Right cardiac atrium (tissue), 5 donors: ENCODE measurements at regions not wholly inside any gene's neighbourhood (a gene's known extent, or its start where the extent isn't known, plus 50 kb on each side); places are given as distances from the start of the nearest gene placed in this dataset.
A peak's percentile ranks its signal among the peaks of the same experiment; 100 is the strongest.
"Not testable (repeated sequence)": the region's sequence is repeated elsewhere in the genome, so short reads cannot be mapped to it uniquely, and the experiment has no call there.

Source experiments
- ATAC-seq, 2 donors: fragments of 200-7000 bp; cut with Tn5 transposase; one replicate each; pipeline versions ENCODE4 v1.8.0 to v1.9.1; 2020; ENCODE audit warnings: moderate library complexity in 2 of 2, mild to moderate bottlenecking in 1 of 2
- DNase-seq, 3 donors: peaks; one replicate each; pipeline ENCODE4 v3.0.0-alpha.2; 2020
- H3K27ac ChIP-seq: one replicate; pipeline ENCODE4 v1.5.1; 2013; ENCODE audit warnings: mild to moderate bottlenecking, low read length, control low read depth, moderate library complexity
- H3K27me3 ChIP-seq: one replicate; pipeline ENCODE4 v1.6.1; 2013; ENCODE audit not compliant: control insufficient read depth, insufficient read depth
- H3K4me1 ChIP-seq: one replicate; pipeline ENCODE4 v1.6.1; 2013; ENCODE audit warnings: low read length; ENCODE audit not compliant: control insufficient read depth, insufficient read depth
- H3K4me3 ChIP-seq: one replicate; pipeline ENCODE4 v1.5.1; 2013; ENCODE audit warnings: low read length, control low read depth
- H3K9me3 ChIP-seq: one replicate; pipeline ENCODE4 v1.6.1; 2013; ENCODE audit warnings: low read length; ENCODE audit not compliant: control insufficient read depth
- WGBS: extraction: QIAGEN DNeasy Blood & Tissue Kit; methylation state at CpG from one replicate; pipeline ENCODE4 v1.1.7; 2013; 5-methylcytosine and 5-hydroxymethylcytosine counted together
- intact Hi-C, 4 donors: fragments of 100-400 bp; cut with DNase I; formaldehyde crosslinking; loops; one replicate each; pipeline versions ENCODE4 v1.11.0 to v1.14.0; 2022 to 2023
- donor health status: healthy with polysubstance abuse.
- donor health status: DM: no; HTN: yes; CAD: no.
- donor health status: DM: no; HTN: no; CAD: no.
- donor health status: DM: no; HTN: yes; CAD: no; lungs with severe emphysema.
- donor health status: DM: yes; HTN: yes; CAD: no.

GRCh38 chr2:16390561-16390960, 275.1 kb downstream of the CYRIA start:
- ATAC-seq (no peak), DNase-seq (no peak)
- Histone ChIP-seq H3K9me3 (no peaks in the 10 kb centered on the region), H3K27me3 (no peaks in the 10 kb centered on the region), H3K27ac (no peak overlapping the region), H3K4me3 (no peak overlapping the region), H3K4me1 (peaks cover 3% of the 10 kb centered on the region)
- WGBS, result 86% methylated on average over 6 of the region's 6 CpGs
- intact Hi-C loops, result no loop called here

DNA sequence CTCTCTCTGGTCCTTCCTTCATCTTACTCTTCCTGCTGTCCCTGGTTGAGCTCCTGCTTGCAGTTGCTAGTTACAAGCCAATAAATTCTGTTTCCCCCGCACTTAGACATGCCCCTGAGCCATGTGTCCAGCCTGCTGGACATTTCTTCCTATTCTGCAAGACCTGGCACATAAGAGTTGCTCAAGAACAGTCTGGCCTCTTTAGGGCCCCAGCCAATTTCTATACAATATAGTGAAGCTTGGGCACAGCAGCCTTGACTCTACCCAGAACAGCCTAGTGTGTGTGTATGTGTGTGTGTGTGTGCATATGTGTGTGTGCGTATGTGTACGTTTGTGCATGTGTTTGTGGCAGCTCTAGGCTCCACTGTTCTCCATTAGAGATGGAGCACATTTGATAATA, 276.0 kb downstream of the CYRIA start:
- ATAC-seq, result no peak
- no peaks in the 10 kb centered on the region for H3K27me3 ChIP-seq
- intact Hi-C loops, result no loop called here
- H3K4me3 ChIP-seq, result no peak overlapping the region
- H3K4me1 ChIP-seq, result peaks cover 3% of the 10 kb centered on the region
- H3K27ac ChIP-seq, result no peak overlapping the region
- no peaks in the 10 kb centered on the region for H3K9me3 ChIP-seq
- DNase-seq, result no peak
- WGBS, result 90% methylated on average over 3 of the region's 3 CpGs

DNA sequence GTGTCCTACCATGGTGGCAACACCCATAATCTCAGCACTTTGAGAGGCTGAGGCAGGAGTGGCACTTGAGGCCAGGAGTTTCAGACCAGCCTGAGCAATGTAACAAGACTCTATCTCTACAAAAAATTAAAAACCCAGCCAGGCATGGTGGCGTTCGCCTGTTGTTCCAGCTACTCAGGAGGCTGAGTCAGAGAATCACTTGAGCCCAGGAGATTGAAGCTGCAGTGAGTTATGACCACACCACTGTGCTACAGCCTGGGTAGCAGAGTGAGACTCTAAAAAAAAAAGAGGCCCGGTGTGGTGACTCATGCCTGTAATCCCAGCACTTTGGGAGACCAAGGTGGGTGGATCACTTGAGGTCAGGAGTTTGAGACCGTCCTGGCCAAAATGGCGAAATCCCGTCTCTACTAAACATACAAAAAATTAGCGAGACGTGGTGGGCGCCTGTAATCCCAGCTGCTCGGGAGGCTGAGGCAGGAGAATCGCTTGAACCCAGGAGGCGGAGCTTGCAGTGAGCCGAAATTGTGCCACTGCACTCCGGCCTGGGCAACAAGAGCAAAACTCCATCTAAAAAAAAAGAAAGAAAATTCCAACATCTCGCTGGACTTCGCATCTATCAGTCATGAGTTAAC, 277.3 kb downstream of the CYRIA start:
- H3K27ac ChIP-seq, H3K4me1 ChIP-seq, DNase-seq, ATAC-seq, H3K9me3 ChIP-seq, intact Hi-C loops, H3K27me3 ChIP-seq, H3K4me3 ChIP-seq: not testable (repeated sequence)
- 94% methylated on average over 16 of the region's 16 CpGs for WGBS

GRCh38 chr2:16387461-16387984, 278.1 kb downstream of the CYRIA start:
- intact Hi-C loops, result no loop called here
- H3K4me3 ChIP-seq, result no peak overlapping the region
- DNase-seq (no peak), ATAC-seq (no peak)
- H3K27ac ChIP-seq, result no peak overlapping the region
- no peaks in the 10 kb centered on the region for H3K9me3 ChIP-seq
- 89% methylated on average over 8 of the region's 8 CpGs for WGBS
- H3K27me3 ChIP-seq, result no peaks in the 10 kb centered on the region
- H3K4me1 ChIP-seq, result peaks cover 3% of the 10 kb centered on the region

DNA sequence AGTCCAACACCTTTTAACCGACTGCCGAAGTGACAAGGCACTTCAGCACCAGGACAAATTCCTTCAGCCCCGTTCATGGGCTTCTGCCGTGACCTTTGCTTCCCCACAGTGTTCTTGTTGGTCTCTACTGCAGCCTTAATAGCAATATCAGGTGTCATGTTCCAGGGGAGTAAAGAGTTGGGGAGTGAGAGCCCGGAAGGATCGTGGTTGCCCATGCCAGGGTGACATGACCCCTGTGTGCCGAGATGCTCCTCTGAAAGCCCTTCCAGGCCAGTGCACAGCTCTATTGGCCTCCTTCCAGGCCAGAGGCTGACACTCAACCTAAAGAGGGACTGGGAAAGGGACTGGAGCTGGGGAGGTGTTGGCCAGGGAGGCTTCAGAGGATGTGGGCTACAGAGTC, 279.2 kb downstream of the CYRIA start:
- intact Hi-C loops, result no loop called here
- ATAC-seq (peak; percentile 34 to 65), DNase-seq (peak in 2 of 3 donors; percentile 14 to 45)
- H3K4me1 ChIP-seq, result peaks cover 3% of the 10 kb centered on the region
- WGBS, result 33% methylated on average over 7 of the region's 7 CpGs
- H3K27me3 ChIP-seq, result no peaks in the 10 kb centered on the region
- peak overlapping the region; percentile 67 for H3K27ac ChIP-seq
- H3K9me3 ChIP-seq, result no peaks in the 10 kb centered on the region
- H3K4me3 ChIP-seq, result no peak overlapping the region

DNA sequence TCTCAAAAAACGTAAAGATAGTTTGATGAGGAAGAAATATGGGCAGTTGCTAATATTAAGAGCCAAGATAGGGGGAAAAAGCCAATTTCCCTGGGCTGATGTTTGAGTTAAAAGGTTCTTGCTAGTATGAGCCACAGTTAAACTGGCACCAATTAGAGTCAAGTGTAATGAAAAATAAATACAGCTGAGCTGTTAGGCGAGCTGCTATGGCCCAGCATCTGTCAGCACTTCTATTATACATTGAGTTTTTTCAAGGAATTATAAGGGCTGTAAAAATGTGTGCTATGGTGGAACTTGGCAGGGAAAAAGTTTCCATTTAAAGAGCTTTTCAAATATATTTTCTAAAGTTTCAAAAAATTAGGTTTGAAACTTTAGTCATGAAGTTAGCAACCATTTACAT, 279.6 kb downstream of the CYRIA start:
- Histone ChIP-seq H3K4me1 (peaks cover 3% of the 10 kb centered on the region), H3K4me3 (no peak overlapping the region), H3K27ac (no peak overlapping the region), H3K27me3 (no peaks in the 10 kb centered on the region), H3K9me3 (no peaks in the 10 kb centered on the region)
- DNase-seq, result no peak
- intact Hi-C loops, result no loop called here
- ATAC-seq, result no peak
- WGBS, result 43% methylated on average over 2 of the region's 2 CpGs

GRCh38 chr2:16385341-16385740, 280.3 kb downstream of the CYRIA start:
- H3K4me3 ChIP-seq, result no peak overlapping the region
- no peaks in the 10 kb centered on the region for H3K9me3 ChIP-seq
- H3K4me1 ChIP-seq, result peaks cover 3% of the 10 kb centered on the region
- no peak overlapping the region for H3K27ac ChIP-seq
- H3K27me3 ChIP-seq, result no peaks in the 10 kb centered on the region
- no peak for ATAC-seq
- no peak for DNase-seq
- intact Hi-C loops, result no loop called here
- WGBS, result 60% methylated on average over 3 of the region's 3 CpGs

DNA sequence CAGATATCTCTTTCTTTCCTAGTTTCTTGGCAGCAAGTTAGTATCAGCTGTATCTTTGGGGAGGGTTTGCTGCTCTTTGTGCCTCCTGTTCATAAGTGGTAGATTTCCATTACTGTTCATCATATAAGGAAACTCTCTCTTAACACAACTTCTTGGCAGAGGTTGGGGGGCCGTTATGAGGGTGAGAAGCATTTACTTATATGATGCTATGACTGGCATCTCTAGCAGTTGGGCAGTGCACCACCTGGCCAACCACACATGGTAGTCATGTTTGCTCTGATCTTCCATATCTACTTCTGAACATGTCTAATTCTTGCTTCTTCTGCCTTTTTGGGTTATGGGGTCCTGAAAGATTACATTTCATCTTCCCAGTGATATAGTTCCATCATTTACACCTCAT, 282.2 kb downstream of the CYRIA start:
- intact Hi-C loops, result no loop called here
- H3K27me3 ChIP-seq, result no peaks in the 10 kb centered on the region
- ATAC-seq (no peak), DNase-seq (no peak)
- H3K27ac ChIP-seq, result no peak overlapping the region
- H3K9me3 ChIP-seq, result no peaks in the 10 kb centered on the region
- H3K4me1 ChIP-seq, result peaks cover 3% of the 10 kb centered on the region
- 60% methylated on average over 1 of the region's 1 CpG for WGBS
- H3K4me3 ChIP-seq, result no peak overlapping the region

DNA sequence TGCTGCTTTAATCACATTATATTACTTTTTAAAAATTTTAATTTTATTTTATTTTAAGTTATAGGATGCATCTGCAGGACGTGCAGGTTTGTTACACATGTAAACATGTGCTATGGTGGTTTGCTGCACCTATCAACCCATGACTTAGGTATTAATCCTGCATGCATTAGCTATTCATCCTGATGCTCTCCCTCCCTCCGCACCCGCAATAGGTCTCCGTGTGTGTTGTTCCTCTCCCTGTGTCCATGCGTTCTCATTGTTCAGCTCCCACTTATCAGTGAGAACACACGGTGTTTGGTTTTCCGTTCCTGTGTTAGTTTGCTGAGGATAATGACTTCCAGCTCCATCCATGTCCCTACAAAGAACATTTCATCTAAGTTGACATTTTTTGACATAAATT, 283.2 kb downstream of the CYRIA start:
- ATAC-seq (no peak), DNase-seq (no peak)
- Histone ChIP-seq H3K27me3 (no peaks in the 10 kb centered on the region), H3K9me3 (no peaks in the 10 kb centered on the region), H3K4me3 (no peak overlapping the region), H3K27ac (no peak overlapping the region), H3K4me1 (peaks cover 3% of the 10 kb centered on the region)
- 77% methylated on average over 7 of the region's 7 CpGs for WGBS
- intact Hi-C loops, result no loop called here

DNA sequence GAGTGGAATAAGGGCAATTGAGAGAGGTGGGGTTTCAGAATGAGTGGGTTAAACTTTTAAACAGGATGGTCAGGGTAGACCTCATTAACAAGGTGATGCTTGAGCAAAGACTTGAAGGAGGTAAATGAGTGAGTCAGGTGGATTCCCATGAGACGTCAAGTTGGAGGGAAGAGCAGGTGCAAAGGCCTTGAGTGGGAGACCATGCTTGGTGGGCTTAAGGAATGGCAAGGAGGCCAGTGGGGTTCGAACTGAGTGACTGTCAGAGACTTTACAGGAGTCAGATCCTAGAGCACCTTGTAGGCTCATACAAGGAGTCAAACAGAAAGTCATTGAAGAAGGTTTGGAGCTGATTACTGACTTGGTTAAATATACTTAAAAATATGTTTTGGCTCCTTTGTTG, 284.1 kb downstream of the CYRIA start:
- no peak overlapping the region for H3K27ac ChIP-seq
- DNase-seq (no peak), ATAC-seq (no peak)
- H3K4me1 ChIP-seq, result peaks cover 2% of the 10 kb centered on the region
- intact Hi-C loops, result no loop called here
- 83% methylated on average over 2 of the region's 2 CpGs for WGBS
- no peak overlapping the region for H3K4me3 ChIP-seq
- H3K27me3 ChIP-seq, result no peaks in the 10 kb centered on the region
- no peaks in the 10 kb centered on the region for H3K9me3 ChIP-seq

DNA sequence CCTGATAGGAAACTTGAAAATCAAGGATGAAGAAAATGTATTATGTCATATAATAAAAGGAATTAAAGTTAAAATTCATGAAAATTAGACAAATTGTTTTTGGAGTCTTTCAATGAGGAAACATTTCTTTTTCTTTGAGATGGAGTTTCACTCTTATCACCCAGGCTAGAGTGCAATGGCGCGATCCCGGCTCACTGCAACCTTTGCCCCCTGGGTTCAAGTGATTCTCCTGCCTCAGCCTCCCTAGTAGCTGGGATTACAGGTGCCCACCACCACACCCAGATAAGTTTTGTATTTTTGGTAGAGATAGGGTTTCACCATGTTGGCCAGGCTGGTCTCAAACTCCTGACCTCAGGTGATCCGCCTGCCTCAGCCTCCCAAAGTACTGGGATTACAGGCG, 285.7 kb downstream of the CYRIA start:
- intact Hi-C loops, H3K4me3 ChIP-seq, ATAC-seq, H3K9me3 ChIP-seq, H3K27me3 ChIP-seq, H3K27ac ChIP-seq, DNase-seq, H3K4me1 ChIP-seq: not testable (repeated sequence)
- 87% methylated on average over 5 of the region's 5 CpGs for WGBS

GRCh38 chr2:16379061-16379460, 286.6 kb downstream of the CYRIA start:
- H3K27me3 ChIP-seq, DNase-seq, H3K4me3 ChIP-seq, H3K27ac ChIP-seq, H3K4me1 ChIP-seq, H3K9me3 ChIP-seq, ATAC-seq, intact Hi-C loops: not testable (repeated sequence)
- 87% methylated on average over 5 of the region's 5 CpGs for WGBS
